GM12891 (cell line): ENCODE measurements at regions not wholly inside any gene's neighbourhood (a gene's known extent, or its start where the extent isn't known, plus 50 kb on each side); places are given as distances from the start of the nearest gene placed in this dataset.

Source experiments
- DNase-seq: peaks from one replicate; pipeline ENCODE4 v3.0.0; 2011; ENCODE audit warnings: low spot score; ENCODE audit not compliant: insufficient read length
- FAIRE-seq: peaks from 2 replicates; lab custom pipeline; 2011; peaks lifted over from hg19 to GRCh38; lab: Jason Lieb, UNC
- PAX5 ChIP-seq: IDR thresholded peaks from 2 replicates; pipeline ENCODE4 v1.6.1; 2011; ENCODE audit warnings: low read length, moderate library complexity, mild to moderate bottlenecking; ENCODE audit not compliant: insufficient read depth, severe bottlenecking
- POLR2A ChIP-seq: IDR thresholded peaks from 2 replicates; pipeline ENCODE4 v1.6.1; 2011; ENCODE audit warnings: low read depth, low read length, control low read depth
- POLR2AphosphoS5 ChIP-seq: IDR thresholded peaks from 2 replicates; pipeline ENCODE4 v1.6.1; 2011; ENCODE audit warnings: low read depth, low read length, control low read depth
- POU2F2 ChIP-seq: IDR thresholded peaks from 2 replicates; pipeline ENCODE4 v1.6.1; 2011; ENCODE audit warnings: low read depth, mild to moderate bottlenecking, control low read depth, low read length, moderate library complexity
- SPI1 ChIP-seq: IDR thresholded peaks from 2 replicates; pipeline ENCODE4 v1.6.1; 2011; ENCODE audit warnings: low read depth, low read length, control low read depth
- TAF1 ChIP-seq: IDR thresholded peaks from 2 replicates; pipeline ENCODE4 v1.6.1; 2011; ENCODE audit warnings: low read depth, low read length, control low read depth

DNA sequence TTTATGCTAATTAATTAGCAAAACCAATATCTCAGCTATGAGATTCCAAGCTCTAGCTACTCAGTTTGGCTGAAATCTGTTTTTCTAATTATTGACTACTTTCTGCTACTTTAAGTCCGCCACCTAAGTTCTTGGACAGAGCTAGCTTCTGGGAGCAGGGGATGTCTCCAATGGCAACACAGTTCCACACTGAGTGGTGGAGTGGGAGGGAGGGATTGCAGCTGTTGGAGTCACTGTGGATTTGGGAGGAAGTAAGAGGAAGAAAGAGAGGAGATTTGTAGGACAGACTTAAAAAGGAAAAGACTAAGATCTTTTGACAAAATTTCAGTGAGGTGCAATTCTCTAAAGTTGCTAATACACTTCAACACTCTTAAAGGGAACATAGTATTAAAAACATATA is 450.8 kb downstream of the NFIB start:
- TF ChIP-seq POLR2A (no peak), POU2F2 (no peak), TAF1 (no peak), PAX5 (no peak), SPI1 (no peak), POLR2AphosphoS5 (no peak)
- DNase-seq (no peak), FAIRE-seq (no peak)

DNA sequence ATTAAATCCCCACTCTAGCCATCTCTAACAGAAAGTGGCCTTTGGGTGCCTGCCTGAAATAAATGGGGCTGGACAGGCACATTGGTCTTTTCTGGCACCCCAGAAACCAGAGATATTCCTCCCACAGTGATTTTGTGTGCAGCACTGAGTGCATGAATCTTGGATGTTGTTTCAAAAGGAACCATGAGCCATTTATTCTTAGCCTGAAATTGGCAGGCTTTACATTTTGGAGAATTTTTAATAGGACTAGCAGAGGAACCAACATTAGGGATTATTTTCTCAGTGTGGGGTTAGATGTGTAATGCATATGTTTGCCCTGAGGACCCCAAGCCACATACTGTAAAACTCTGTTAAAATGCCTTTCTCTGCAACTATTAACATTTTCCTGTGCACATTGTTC is 451.3 kb downstream of the NFIB start:
- TF ChIP-seq TAF1 (no peak), SPI1 (no peak), POU2F2 (no peak), PAX5 (no peak), POLR2A (no peak), POLR2AphosphoS5 (no peak)
- DNase-seq (no peak), FAIRE-seq (no peak)

DNA sequence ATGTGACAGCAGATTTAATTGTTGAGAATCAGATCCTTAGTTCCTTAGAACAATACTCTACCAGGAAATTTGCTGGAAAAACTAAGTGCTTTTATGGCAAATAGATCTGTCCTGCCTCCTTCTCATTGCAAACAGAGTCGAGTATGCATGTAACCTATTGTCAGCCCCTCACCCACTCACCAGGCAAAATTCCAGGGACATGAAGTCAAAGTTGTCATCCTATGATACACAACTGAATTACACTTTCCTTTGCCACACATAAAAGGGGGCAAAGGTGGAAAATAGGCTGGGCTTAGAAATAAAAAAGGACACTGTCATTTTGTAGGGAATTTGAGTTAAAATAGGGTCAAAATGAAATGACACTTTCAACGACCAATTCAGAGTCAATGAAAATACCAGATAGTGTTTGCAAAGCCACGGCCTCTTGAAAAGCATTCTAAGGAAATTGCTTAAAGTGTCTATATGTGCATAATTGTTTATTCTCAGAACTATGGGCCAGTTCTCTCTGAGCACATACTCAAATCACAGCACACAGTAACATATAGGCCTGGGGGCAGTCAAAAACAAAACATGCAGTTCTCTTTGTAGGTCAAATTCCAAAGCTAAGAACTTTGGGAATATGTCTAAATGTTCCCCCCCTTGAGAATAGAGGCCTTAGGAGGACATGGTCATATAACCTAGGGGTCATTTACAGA is 452.8 kb downstream of the NFIB start:
- FAIRE-seq, result no peak
- no peak for DNase-seq
- no peak for TF ChIP-seq POLR2A
- no peak for TF ChIP-seq SPI1
- no peak for TF ChIP-seq POU2F2
- TF ChIP-seq POLR2AphosphoS5, result no peak
- TF ChIP-seq TAF1, result no peak
- TF ChIP-seq PAX5, result no peak

DNA sequence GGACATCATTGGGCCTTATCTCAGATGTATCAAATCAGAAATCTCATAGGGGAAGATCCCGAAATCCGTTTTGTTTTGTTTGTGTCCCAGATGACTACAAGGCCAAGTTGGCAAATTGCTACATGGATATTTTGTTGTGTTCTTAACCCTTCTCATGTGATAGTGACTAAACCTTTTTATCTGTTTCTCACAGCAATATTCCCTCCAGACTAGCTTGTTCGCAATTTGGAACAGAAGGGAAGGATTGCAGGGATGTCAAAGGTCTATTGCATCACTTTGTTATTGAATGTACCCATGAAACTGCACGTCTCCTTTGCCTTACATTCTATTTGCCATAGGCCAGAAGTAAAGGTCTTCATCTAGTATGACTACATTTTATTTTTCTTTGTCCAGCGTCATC is 453.9 kb downstream of the NFIB start:
- TF ChIP-seq PAX5 (no peak), TAF1 (no peak), POLR2A (no peak), POU2F2 (no peak), POLR2AphosphoS5 (no peak), SPI1 (no peak)
- no peak for DNase-seq
- no peak for FAIRE-seq

DNA sequence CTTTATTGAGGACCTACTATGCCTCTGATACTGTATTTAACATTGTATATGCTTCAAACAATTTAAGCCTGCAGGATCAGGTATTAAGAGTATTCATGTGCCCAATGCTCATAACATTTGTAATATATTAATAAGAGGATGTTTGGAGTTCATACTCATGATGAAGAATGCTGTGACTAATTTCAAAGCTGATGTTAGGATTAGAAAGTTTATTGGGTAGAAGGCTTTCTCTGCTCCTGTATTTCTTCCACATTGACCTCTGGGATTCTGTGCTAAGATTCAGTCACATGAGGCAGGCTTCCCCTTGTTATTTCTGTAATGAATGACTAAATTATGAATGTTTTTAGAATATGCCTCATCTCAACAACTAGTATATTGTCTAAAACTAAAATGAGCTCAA is 456.4 kb downstream of the NFIB start:
- FAIRE-seq (no peak), DNase-seq (no peak)
- TF ChIP-seq POU2F2 (no peak), POLR2AphosphoS5 (no peak), PAX5 (no peak), SPI1 (no peak), POLR2A (no peak), TAF1 (no peak)

DNA sequence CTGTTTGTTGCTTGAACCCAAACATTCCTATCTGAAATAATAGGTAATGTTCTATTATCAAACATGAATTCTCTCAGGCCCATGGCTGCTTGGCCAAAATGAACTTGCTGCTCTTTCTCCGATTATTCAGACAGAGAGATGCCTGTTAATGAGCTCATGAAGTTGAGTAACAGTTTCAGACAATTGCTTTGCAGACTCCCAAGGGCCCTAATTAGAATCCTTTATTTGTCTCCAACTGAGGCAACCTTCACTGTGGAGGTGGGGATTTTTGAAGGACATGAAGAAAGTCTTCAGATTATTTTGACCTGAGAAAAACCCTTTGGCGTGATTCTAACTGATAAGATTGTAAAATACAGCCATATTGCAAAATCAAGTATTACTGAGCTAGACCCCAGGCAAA is 466.7 kb downstream of the NFIB start:
- no peak for FAIRE-seq
- DNase-seq, result no peak
- TF ChIP-seq TAF1 (no peak), SPI1 (no peak), PAX5 (no peak), POU2F2 (no peak), POLR2A (no peak), POLR2AphosphoS5 (no peak)

DNA sequence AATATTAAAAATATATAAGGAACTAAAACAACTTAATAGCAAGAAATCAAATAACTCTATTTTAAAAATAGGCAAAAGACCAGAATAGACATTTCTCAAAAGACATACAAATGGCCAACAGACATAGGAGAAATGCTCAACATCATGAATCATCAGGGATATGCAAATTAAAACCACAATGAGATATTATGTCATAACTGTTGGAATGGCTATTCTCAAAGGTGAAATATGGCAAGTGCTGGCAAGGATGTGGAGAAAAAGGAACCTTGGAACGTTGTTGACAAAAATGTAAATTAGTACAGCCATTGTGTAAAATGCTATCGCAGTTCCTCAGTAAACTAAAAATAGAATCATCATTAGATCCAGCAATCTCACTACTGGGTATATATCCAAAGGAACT is 468.5 kb downstream of the NFIB start:
- FAIRE-seq (no peak), DNase-seq (no peak)
- TF ChIP-seq POLR2A, result no peak
- no peak for TF ChIP-seq POU2F2
- no peak for TF ChIP-seq SPI1
- TF ChIP-seq POLR2AphosphoS5, result no peak
- TF ChIP-seq TAF1, result no peak
- TF ChIP-seq PAX5, result no peak

DNA sequence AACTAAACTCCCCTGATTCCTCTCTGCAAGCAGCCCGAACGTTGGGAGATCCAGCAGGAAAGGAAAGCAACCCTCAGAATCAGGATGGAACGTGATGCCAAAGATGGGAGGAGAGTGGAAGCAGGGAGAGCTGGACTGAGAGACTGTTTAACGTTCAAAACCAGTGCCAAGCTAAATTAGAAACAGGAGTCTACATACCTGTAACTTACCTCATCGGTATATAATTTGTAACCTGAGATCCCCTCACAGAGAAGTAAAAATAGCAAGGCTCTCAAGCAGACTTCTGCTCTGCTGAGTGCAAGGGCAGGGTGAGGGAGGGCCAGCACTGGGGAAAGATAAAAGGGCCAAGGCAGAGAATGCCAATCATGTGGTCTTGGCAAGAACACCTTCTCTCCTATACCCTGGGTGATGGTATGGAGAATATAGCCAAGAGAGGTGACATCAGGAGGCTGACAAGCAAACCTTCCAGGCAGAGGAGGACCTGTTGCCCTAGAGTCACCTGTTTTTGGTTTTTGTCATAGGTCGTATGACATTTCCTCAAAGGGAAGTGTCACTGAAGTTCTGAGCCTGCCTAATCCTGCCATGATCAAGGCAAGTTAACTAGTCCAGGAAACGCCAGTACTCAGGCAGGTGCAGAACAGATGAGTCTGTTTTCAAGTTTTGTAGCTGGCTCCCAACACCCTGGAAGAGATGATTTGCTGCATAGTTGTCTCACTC is 472.0 kb downstream of the NFIB start:
- no peak for DNase-seq
- TF ChIP-seq SPI1, result no peak
- no peak for TF ChIP-seq POLR2A
- TF ChIP-seq POU2F2, result no peak
- no peak for FAIRE-seq

DNA sequence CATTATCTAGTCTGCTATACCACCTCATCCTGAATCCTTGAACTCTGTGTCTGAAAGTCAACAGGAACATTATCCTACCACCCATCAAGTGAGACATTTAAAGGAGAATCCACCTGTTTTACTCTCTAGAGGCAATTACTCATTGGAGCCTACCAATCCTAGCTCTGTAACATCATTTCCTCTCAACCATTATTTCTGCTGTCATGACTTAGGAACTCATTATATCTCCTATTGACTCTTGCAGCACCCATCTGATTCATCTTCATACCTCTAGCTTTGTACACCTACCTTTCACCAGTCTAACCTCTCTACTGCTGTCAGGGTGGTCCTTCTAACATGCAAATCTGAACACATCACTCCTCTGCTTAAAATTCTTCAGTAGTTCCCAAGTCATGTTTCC is 481.5 kb downstream of the NFIB start:
- TF ChIP-seq POLR2AphosphoS5 (no peak), PAX5 (no peak), POLR2A (no peak), SPI1 (no peak), POU2F2 (no peak)
- DNase-seq, result no peak
- no peak for FAIRE-seq

DNA sequence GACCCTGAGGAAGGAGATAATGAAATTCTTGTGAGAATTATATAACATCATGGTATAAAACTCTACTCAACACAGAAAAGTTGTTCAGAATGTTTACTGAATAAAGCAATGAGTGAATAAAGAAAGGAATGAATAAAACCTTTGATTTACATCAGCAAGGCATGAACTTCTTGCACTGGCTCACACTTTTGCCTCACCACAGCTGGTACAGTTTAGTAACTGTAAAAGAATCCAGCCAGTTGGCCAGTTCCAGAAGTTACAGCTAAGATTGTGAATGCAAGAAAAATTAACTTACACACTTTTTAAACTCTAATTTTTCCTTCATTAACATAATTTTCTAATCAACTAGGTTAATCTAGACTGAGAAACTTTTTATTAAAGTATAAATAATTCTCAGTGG is 490.9 kb downstream of the NFIB start:
- FAIRE-seq, result no peak
- DNase-seq, result no peak
- TF ChIP-seq POU2F2 (no peak), POLR2AphosphoS5 (no peak), SPI1 (no peak), PAX5 (no peak), TAF1 (no peak), POLR2A (no peak)
